ENCODE measurements at regions not wholly inside any gene's neighbourhood (a gene's known extent, or its start where the extent isn't known, plus 50 kb on each side); places are given as distances from the start of the nearest gene placed in this dataset.

DNA sequence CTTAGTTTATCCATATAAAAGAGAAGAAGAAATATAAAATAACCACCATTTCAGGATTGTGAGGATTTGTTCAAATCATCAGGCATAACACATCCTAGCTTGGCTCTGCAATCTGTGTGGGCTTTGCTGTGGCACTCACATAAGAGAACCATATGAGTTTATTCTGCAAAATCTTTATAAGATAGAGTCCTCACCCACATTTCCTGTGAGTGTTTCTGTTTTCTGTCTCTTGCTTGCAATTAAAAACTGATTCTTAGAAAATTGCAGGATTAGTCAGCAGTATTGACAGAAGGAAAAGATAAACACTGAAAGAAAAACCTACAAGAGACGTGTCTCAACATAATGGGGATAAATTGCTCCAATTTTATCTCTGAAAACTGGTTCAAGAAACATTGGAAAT, 258.5 kb downstream of the RND3 start:
- TF ChIP-seq, protein P1, sequence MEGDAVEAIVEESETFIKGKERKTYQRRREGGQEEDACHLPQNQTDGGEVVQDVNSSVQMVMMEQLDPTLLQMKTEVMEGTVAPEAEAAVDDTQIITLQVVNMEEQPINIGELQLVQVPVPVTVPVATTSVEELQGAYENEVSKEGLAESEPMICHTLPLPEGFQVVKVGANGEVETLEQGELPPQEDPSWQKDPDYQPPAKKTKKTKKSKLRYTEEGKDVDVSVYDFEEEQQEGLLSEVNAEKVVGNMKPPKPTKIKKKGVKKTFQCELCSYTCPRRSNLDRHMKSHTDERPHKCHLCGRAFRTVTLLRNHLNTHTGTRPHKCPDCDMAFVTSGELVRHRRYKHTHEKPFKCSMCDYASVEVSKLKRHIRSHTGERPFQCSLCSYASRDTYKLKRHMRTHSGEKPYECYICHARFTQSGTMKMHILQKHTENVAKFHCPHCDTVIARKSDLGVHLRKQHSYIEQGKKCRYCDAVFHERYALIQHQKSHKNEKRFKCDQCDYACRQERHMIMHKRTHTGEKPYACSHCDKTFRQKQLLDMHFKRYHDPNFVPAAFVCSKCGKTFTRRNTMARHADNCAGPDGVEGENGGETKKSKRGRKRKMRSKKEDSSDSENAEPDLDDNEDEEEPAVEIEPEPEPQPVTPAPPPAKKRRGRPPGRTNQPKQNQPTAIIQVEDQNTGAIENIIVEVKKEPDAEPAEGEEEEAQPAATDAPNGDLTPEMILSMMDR (IDR thresholded peaks at IDR 0.05; ENCODE audit: low read depth, low read length) = no peak
- TF ChIP-seq EZH2phosphoT487 (IDR thresholded peaks at IDR 0.05; ENCODE audit: low read depth) = no peak
